GM10248 (cell line): ENCODE measurements at regions not wholly inside any gene's neighbourhood (a gene's known extent, or its start where the extent isn't known, plus 50 kb on each side); places are given as distances from the start of the nearest gene placed in this dataset.

ENCODE experiments used
- CTCF ChIA-PET: fragments of 300-600 bp; sonication (Branson Sonifier 250); formaldehyde crosslinking; extraction: SDS; loops from one replicate; lab custom pipeline; 2021; ENCODE audit warnings: antibody characterized with exemption; lab: Yijun Ruan, JAX
- POLR2A ChIA-PET: fragments of 350-650 bp; sonication (Branson Sonifier 250); formaldehyde crosslinking; extraction: SDS; loops from one replicate; lab custom pipeline; 2020; ENCODE audit warnings: antibody characterized with exemption; lab: Yijun Ruan, JAX
- DNase-seq: peaks from one replicate; pipeline ENCODE4 v3.0.0; 2012; ENCODE audit errors: extremely low spot score
- TF ChIP-seq, protein P1 (sequence below): IDR thresholded peaks from 2 replicates; pipeline ENCODE4 v1.5.1; 2012; ENCODE audit warnings: mild to moderate bottlenecking, low read depth; ENCODE audit errors: extremely low read depth, missing control alignments, control extremely low read depth

DNA sequence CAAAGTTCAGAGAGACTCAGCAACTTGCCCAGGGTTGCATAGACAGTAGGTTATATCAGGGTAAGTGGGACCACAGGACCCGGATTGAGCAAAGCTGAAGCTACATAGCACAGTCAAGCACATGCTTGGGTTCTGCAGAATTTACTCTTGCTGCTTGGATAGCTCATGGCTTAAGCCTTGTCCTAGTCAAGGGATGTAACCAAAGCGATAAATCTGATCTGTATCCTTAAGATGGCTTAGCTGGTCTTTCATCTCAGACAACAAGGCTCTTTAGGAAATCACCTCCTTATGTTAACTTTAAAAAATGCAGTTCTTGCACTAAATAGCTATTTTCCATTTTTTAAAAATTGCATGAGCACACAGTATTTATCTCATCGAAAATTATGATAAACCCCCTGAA lies 158.5 kb downstream of the LPIN1 start:
- CTCF ChIA-PET = interaction anchor here (0.9 to 2.9 kb wide), 7 partner anchors 9 to 143 kb away, joined by 3 to 10 read pairs (median 3); no protein-coding TSS in a partner anchor
- POLR2A ChIA-PET = no interaction called here
- DNase-seq = no peak
- TF ChIP-seq, protein P1, sequence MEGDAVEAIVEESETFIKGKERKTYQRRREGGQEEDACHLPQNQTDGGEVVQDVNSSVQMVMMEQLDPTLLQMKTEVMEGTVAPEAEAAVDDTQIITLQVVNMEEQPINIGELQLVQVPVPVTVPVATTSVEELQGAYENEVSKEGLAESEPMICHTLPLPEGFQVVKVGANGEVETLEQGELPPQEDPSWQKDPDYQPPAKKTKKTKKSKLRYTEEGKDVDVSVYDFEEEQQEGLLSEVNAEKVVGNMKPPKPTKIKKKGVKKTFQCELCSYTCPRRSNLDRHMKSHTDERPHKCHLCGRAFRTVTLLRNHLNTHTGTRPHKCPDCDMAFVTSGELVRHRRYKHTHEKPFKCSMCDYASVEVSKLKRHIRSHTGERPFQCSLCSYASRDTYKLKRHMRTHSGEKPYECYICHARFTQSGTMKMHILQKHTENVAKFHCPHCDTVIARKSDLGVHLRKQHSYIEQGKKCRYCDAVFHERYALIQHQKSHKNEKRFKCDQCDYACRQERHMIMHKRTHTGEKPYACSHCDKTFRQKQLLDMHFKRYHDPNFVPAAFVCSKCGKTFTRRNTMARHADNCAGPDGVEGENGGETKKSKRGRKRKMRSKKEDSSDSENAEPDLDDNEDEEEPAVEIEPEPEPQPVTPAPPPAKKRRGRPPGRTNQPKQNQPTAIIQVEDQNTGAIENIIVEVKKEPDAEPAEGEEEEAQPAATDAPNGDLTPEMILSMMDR = no peak

DNA sequence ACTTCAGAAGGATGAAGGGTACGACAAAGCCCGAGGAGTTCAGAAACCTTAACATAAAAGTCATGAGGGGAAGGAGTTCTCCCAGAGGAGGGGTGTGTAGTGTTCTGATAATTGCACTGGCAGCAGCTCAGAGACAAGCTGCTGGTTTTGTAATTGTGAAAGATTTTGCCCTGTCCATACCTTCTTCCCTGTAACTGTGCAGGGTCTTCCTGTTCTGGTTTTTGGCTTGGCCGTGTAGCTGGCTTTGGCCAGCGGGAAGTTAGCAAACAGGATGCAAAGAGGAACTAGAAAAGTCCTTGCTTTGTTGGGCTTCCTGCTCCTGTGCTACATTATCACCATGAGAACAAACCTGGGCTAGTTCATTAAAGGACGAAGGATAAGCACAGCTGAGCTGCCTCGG lies 160.8 kb downstream of the LPIN1 start:
- TF ChIP-seq, protein P1 = no peak
- POLR2A ChIA-PET = no interaction called here
- CTCF ChIA-PET = interaction anchor here (1.0 kb wide), 1 partner anchor 42 kb away, joined by 3 read pairs; no protein-coding TSS in a partner anchor
- no peak for DNase-seq

- TF ChIP-seq, protein P1 = no peak
- DNase-seq = no peak
- ChIA-PET POLR2A (no interaction called here), CTCF (no interaction called here)
These were observed 164.5 kb downstream of the LPIN1 start for GRCh38 chr2:11910971-11911370.

GRCh38 chr2:11912980-11913379 lies 166.5 kb downstream of the LPIN1 start:
- ChIA-PET POLR2A (no interaction called here), CTCF (no interaction called here)
- DNase-seq = no peak

GRCh38 chr2:11914455-11914854 lies 168.0 kb downstream of the LPIN1 start:
- POLR2A ChIA-PET = no interaction called here
- CTCF ChIA-PET = interaction anchor here (1.0 to 1.6 kb wide), 4 partner anchors 9 to 14 kb away, joined by 3 to 4 read pairs (median 4); no protein-coding TSS in a partner anchor
- TF ChIP-seq, protein P1 = no peak
- no peak for DNase-seq

More at GRCh38 chr2:11912980-11913379, 166.5 kb downstream of the LPIN1 start:
- TF ChIP-seq, protein P1 = no peak

DNA sequence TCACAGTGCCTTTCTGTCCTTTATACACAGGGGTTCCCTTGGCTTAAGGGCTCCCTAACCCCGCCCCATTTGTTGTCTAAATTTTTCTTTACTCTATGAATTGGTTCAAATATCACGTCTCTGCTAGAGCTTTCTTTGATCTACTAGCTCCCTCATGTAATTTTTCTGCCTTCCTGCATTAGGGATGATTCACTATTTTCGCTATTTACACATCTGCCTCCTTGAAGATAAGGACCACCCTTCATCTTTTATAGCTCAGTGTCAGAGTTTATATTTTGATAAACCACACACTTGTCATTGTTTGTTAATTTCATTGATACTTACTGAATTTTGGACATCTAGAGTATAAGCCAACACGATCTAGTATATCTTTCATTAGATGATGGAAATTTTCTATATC lies 169.2 kb downstream of the LPIN1 start:
- TF ChIP-seq, protein P1 = no peak
- DNase-seq = no peak
- CTCF ChIA-PET = interaction anchor here (1.1 to 2.0 kb wide), 3 partner anchors 9 to 55 kb away, joined by 3 to 5 read pairs (median 4); no protein-coding TSS in a partner anchor
- POLR2A ChIA-PET = no interaction called here
